Stimulated activated memory B cell treated with anti-CD40 and anti-IgM and Interleukin-4, amounts not matched to agents 10 μg/mL and 1 μg/mL and 100 μg/mL, for 72 hours (primary cell): ENCODE measurements at regions not wholly inside any gene's neighbourhood (a gene's known extent, or its start where the extent isn't known, plus 50 kb on each side); places are given as distances from the start of the nearest gene placed in this dataset.
"Not testable (repeated sequence)": the region's sequence is repeated elsewhere in the genome, so short reads cannot be mapped to it uniquely, and the experiment has no call there.

Source experiments
- ATAC-seq: fragments of 150-1000 bp; cut with Tn5 transposase; 2 replicates; pipeline ENCODE4 v1.10.0; 2021
- H3K27ac Mint-ChIP-seq: one replicate; pipeline ENCODE4 v1.8.0; 2022; ENCODE audit warnings: mild to moderate bottlenecking, mixed read lengths
- H3K27me3 Mint-ChIP-seq: one replicate; pipeline ENCODE4 v1.8.0; 2022; ENCODE audit warnings: mixed read lengths
- H3K36me3 Mint-ChIP-seq: one replicate; pipeline ENCODE4 v1.8.0; 2022; ENCODE audit warnings: mixed read lengths
- H3K4me1 Mint-ChIP-seq: one replicate; pipeline ENCODE4 v1.8.0; 2022; ENCODE audit warnings: mixed read lengths
- H3K4me3 Mint-ChIP-seq: one replicate; pipeline ENCODE4 v1.8.0; 2022; ENCODE audit warnings: mild to moderate bottlenecking, moderate library complexity, mixed read lengths
- H3K9me3 Mint-ChIP-seq: one replicate; pipeline ENCODE4 v1.8.0; 2022; ENCODE audit warnings: mixed read lengths

GRCh38 chr20:16801919-16802651, 53.9 kb downstream of the OTOR start:
- Mint-ChIP-seq H3K36me3 (no peaks in the 10 kb centered on the region), H3K27ac (no peak overlapping the region), H3K4me3 (no peak overlapping the region), H3K4me1 (no peaks in the 10 kb centered on the region), H3K9me3 (peaks cover 2% of the 10 kb centered on the region), H3K27me3 (peaks cover 66% of the 10 kb centered on the region)
- ATAC-seq = no peak

GRCh38 chr20:16802652-16802935, 54.4 kb downstream of the OTOR start:
- Mint-ChIP-seq H3K4me3 (no peak overlapping the region), H3K36me3 (no peaks in the 10 kb centered on the region), H3K4me1 (no peaks in the 10 kb centered on the region), H3K27ac (no peak overlapping the region), H3K9me3 (peaks cover 2% of the 10 kb centered on the region), H3K27me3 (peaks cover 66% of the 10 kb centered on the region)
- ATAC-seq = no peak

GRCh38 chr20:16803965-16804792, 56.0 kb downstream of the OTOR start:
- Mint-ChIP-seq H3K4me3 (no peak overlapping the region), H3K27ac (no peak overlapping the region), H3K4me1 (no peaks in the 10 kb centered on the region), H3K36me3 (no peaks in the 10 kb centered on the region), H3K27me3 (peaks cover 58% of the 10 kb centered on the region), H3K9me3 (no peaks in the 10 kb centered on the region)
- ATAC-seq = no peak

GRCh38 chr20:16804793-16805187, 56.6 kb downstream of the OTOR start:
- no peaks in the 10 kb centered on the region for H3K4me1 Mint-ChIP-seq
- H3K27me3 Mint-ChIP-seq = peaks cover 64% of the 10 kb centered on the region
- no peaks in the 10 kb centered on the region for H3K36me3 Mint-ChIP-seq
- H3K27ac Mint-ChIP-seq = no peak overlapping the region
- H3K4me3 Mint-ChIP-seq = no peak overlapping the region
- no peaks in the 10 kb centered on the region for H3K9me3 Mint-ChIP-seq
- no peak for ATAC-seq

DNA sequence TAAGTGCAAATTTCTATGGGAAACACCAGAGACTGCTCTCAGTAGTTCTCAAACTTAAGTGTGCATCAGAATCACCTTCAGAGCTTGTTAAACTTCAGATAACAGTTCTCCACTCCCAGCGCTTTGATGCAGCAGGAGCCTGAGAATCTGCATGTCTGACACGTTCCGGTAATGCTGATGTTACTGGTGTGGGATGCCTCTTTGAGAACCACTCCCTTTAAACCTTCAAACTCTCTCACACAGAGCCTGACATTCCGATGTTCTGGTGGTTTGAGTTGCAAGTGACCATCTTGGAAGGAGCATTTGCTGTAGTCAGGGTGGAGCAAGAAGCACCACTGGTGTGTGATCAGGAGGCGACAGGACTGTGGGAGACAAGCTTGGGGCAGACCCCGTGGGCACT, 57.9 kb downstream of the OTOR start:
- ATAC-seq = no peak
- peaks cover 74% of the 10 kb centered on the region for H3K27me3 Mint-ChIP-seq
- no peak overlapping the region for H3K27ac Mint-ChIP-seq

DNA sequence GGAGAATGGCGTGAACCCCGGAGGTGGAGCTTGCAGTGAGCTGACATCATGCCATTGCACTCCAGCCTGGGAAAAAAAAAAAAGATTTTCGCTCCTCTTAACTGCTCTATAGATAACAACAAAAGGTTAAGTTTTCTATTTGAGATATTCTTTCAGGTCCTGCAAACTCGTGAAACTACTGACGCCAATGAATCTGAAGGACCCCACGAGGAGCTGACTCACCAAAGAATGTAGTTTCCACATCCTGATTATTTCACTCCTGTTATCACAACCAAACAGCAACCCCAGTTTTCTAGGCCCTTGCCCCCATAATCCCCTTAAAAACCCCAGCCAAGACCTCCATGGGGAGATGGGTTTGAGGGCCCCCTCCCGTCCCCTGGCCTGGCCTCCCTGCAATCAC, 58.7 kb downstream of the OTOR start:
- Mint-ChIP-seq H3K36me3 (no peaks in the 10 kb centered on the region), H3K27me3 (peaks cover 74% of the 10 kb centered on the region), H3K4me1 (no peaks in the 10 kb centered on the region), H3K4me3 (no peak overlapping the region), H3K9me3 (no peaks in the 10 kb centered on the region), H3K27ac (no peak overlapping the region)
- ATAC-seq = no peak

More for the DNA sequence above, 57.9 kb downstream of the OTOR start:
- H3K4me1 Mint-ChIP-seq = no peaks in the 10 kb centered on the region
- H3K36me3 Mint-ChIP-seq = no peaks in the 10 kb centered on the region
- H3K4me3 Mint-ChIP-seq = no peak overlapping the region
- no peaks in the 10 kb centered on the region for H3K9me3 Mint-ChIP-seq

DNA sequence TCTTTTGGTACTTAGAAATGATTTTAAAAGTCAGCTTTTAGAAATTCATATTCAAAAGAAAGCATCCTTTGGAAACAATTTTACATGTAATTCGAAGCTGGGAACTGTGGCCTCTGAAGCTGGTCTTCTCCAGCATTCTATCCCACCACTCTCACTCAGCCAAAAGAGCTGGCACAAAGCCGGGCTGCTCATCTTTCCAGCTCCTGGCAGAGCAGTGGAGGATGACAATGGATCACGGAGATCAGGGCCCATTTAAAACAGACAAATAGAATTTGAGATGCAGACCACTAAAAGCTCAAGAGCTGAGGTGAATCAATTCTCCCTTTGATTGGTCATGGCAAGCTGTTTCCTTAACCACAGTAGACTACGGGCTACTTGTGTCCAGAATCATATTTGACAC, 60.6 kb downstream of the OTOR start:
- Mint-ChIP-seq H3K27me3 (peaks cover 55% of the 10 kb centered on the region), H3K27ac (no peak overlapping the region), H3K4me3 (no peak overlapping the region), H3K36me3 (no peaks in the 10 kb centered on the region), H3K9me3 (no peaks in the 10 kb centered on the region), H3K4me1 (no peaks in the 10 kb centered on the region)
- ATAC-seq = no peak

- H3K4me1 Mint-ChIP-seq = no peaks in the 10 kb centered on the region
- no peak overlapping the region for H3K4me3 Mint-ChIP-seq
- peaks cover 41% of the 10 kb centered on the region for H3K27me3 Mint-ChIP-seq
- H3K27ac Mint-ChIP-seq = no peak overlapping the region
- ATAC-seq = no peak
- no peaks in the 10 kb centered on the region for H3K9me3 Mint-ChIP-seq
- H3K36me3 Mint-ChIP-seq = no peaks in the 10 kb centered on the region
These were observed 62.1 kb downstream of the OTOR start for GRCh38 chr20:16810216-16810615.

- ATAC-seq = no peak
- Mint-ChIP-seq H3K36me3 (no peaks in the 10 kb centered on the region), H3K4me1 (no peaks in the 10 kb centered on the region), H3K4me3 (no peak overlapping the region), H3K9me3 (no peaks in the 10 kb centered on the region), H3K27ac (no peak overlapping the region), H3K27me3 (peaks cover 7% of the 10 kb centered on the region)
These were observed 68.0 kb downstream of the OTOR start for GRCh38 chr20:16816192-16816591.

- H3K27me3 Mint-ChIP-seq = peaks cover 22% of the 10 kb centered on the region
- H3K4me1 Mint-ChIP-seq = no peaks in the 10 kb centered on the region
- no peaks in the 10 kb centered on the region for H3K9me3 Mint-ChIP-seq
- no peak overlapping the region for H3K27ac Mint-ChIP-seq
- no peak overlapping the region for H3K4me3 Mint-ChIP-seq
- no peaks in the 10 kb centered on the region for H3K36me3 Mint-ChIP-seq
- ATAC-seq = no peak
These were observed 71.3 kb downstream of the OTOR start for GRCh38 chr20:16819483-16819882.

DNA sequence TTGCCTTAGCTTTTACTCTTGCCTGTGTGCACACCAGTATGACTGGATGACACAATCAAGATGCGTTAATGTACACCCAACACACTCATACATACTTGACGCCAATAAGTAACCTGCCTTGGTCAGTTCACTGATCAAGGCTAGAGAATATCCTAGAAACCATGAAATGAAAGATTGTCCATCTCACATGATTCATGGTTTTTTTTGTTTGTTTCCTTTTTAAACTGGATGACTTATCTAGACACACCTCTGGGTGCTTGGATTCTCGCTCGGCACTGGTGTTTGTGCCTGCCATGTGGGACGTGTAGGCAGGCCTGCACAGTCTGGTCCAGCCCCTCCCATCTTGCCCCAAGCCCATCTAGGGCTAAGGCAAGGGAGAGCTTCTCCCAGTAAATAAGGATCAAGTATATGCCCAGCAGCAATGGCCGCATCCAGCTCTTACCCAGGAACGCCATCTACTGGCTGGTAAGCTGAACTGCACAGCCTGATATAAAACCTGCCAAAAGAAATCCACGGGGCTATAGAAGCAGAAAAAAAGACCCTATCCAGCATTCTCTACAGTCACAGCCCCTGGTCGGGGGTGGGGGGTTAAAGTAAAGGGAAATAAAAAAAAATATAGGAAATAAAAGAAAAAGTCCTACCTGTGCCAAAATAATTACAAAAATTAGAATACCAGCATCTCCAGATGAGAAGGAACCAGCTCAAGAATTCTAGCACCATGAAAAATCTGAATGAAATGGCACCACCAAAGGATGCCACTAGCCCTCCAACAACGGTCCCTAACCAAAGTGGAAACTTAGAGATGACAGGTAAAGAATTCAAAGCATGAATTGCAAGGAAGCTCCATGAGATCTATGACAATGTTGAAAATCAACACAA, 73.3 kb downstream of the OTOR start:
- no peaks in the 10 kb centered on the region for H3K4me1 Mint-ChIP-seq
- H3K27ac Mint-ChIP-seq = no peak overlapping the region
- no peaks in the 10 kb centered on the region for H3K9me3 Mint-ChIP-seq
- H3K36me3 Mint-ChIP-seq = no peaks in the 10 kb centered on the region
- peaks cover 22% of the 10 kb centered on the region for H3K27me3 Mint-ChIP-seq
- no peak for ATAC-seq
- H3K4me3 Mint-ChIP-seq = no peak overlapping the region

DNA sequence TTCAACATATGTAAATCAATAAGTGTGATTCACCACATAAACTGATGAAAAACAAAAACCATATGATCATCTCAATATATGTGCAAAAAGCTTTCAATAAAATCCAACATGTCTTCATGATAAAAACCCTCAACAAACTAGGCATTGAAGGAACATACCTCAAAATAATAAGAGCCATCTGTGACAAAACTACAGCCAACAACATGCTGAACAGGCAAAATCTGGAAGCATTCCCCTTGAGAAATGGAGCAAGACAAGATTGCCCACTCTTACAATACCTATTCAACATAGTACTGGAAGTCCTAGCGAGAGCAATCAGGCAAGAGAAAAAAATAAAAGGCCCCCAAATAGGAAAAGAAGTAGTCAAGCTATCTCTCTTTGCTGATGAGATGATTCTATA, 76.5 kb downstream of the OTOR start:
- Mint-ChIP-seq H3K4me3 (no peak overlapping the region), H3K36me3 (no peaks in the 10 kb centered on the region), H3K9me3 (no peaks in the 10 kb centered on the region), H3K27ac (no peak overlapping the region), H3K27me3 (peaks cover 15% of the 10 kb centered on the region), H3K4me1 (no peaks in the 10 kb centered on the region)
- no peak for ATAC-seq

- Mint-ChIP-seq H3K4me3 (no peak overlapping the region), H3K9me3 (no peaks in the 10 kb centered on the region), H3K27me3 (peaks cover 13% of the 10 kb centered on the region), H3K36me3 (no peaks in the 10 kb centered on the region), H3K4me1 (no peaks in the 10 kb centered on the region), H3K27ac (no peak overlapping the region)
- ATAC-seq = peak; percentile 20
These were observed 80.6 kb downstream of the OTOR start for GRCh38 chr20:16828666-16829305.

DNA sequence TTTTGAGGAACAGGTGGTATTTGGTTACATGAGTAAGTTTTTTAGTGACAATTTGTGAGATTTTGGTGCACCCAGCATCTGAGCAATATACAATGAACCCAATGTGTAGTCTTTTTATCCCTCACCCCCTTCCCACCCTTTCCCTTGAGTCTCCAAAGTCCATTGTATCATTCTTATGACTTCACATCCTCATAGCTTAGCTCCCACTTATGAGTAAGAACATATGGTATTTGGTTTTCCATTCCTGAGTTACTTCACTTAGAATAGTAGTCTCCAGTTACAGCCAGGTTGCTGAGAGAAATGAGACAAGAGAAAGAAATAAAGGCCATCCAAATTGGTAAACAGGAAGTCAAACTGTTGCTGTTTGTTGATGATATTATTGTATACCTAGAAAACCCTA, 87.5 kb downstream of the OTOR start:
- not testable (repeated sequence) for H3K36me3 Mint-ChIP-seq

DNA sequence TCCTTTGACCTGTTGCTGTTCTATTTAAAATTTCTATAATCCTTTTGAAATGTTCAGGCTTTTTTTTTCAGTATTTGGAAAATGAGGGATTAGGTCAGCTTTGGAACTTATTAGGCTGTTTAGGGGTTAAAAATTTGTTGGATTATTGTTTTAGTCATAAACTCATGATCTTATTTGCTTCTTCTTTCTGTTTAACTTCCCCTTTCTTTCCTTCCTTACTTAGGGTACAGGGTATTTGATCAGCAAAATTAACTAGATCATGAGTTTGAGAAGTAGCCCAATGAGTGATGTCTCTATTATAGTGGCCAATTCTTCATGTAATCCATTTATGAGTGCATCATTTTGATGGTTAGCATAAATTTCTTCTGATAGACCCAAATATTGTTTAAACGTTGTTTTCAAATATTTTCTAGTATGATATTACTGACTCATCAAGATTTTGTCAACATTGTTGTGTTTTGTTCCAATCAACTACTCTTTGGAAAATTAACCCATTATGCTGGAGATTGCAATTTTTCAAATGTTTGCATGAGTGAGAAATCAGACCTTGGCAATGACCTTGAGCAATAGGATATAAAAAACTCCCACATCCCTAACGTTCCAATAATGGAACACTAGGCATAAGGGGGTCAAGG, 94.4 kb downstream of the OTOR start:
- Mint-ChIP-seq H3K27ac (no peak overlapping the region), H3K4me1 (no peaks in the 10 kb centered on the region), H3K36me3 (no peaks in the 10 kb centered on the region), H3K4me3 (no peak overlapping the region), H3K9me3 (no peaks in the 10 kb centered on the region), H3K27me3 (no peaks in the 10 kb centered on the region)
- no peak for ATAC-seq

More for the DNA sequence above, 87.5 kb downstream of the OTOR start:
- ATAC-seq, H3K27ac Mint-ChIP-seq, H3K4me1 Mint-ChIP-seq, H3K4me3 Mint-ChIP-seq, H3K9me3 Mint-ChIP-seq: not testable (repeated sequence)
- H3K27me3 Mint-ChIP-seq = peaks cover 13% of the 10 kb centered on the region
